ENCODE measurements at regions not wholly inside any gene's neighbourhood (a gene's known extent, or its start where the extent isn't known, plus 50 kb on each side); places are given as distances from the start of the nearest gene placed in this dataset.

GRCh38 chr2:168375195-168375798 is 80.8 kb upstream of the CERS6 start:
- no peak for TF ChIP-seq EZH2 (IDR thresholded peaks at IDR 0.05)
- TF ChIP-seq YY1 (IDR thresholded peaks at IDR 0.05; ENCODE audit: extremely low read depth, insufficient replicate concordance, low read depth, low read length) = no peak
- peak in 2 of 3 experiments; percentile 42 to 48; a peak in 4 of 6 replicates for TF ChIP-seq CTCF (IDR thresholded peaks at IDR 0.05 in 2 of 3, conservative IDR thresholded peaks at IDR 0.05 in 1 of 3; ENCODE audit: borderline replicate concordance in 1 of 3, insufficient read depth in 1 of 3, low read depth in 2 of 3, low read length in 2 of 3)
- no peak for TF ChIP-seq TCF7L2 (IDR thresholded peaks at IDR 0.05; ENCODE audit: borderline replicate concordance, extremely low read depth, insufficient read depth, insufficient read length)
- TF ChIP-seq RAD21 (IDR thresholded peaks at IDR 0.05; ENCODE audit: low read depth) = peak; percentile 43; the same call in 1 of the 2 replicates
- TF ChIP-seq POLR2A (IDR thresholded peaks at IDR 0.05; ENCODE audit: borderline replicate concordance, extremely low read depth, insufficient read depth, insufficient read length) = no peak
- no peak for TF ChIP-seq POLR2AphosphoS5 (IDR thresholded peaks at IDR 0.05; ENCODE audit: low read depth, low read length)
- no peak for TF ChIP-seq REST (IDR thresholded peaks at IDR 0.05; ENCODE audit: low read depth)
- TF ChIP-seq SIN3A (IDR thresholded peaks at IDR 0.05; ENCODE audit: low read depth) = no peak

Measured in HCT116 (cell line).